Thoracic aorta (tissue), 2 donors: ENCODE measurements at regions not wholly inside any gene's neighbourhood (a gene's known extent, or its start where the extent isn't known, plus 50 kb on each side); places are given as distances from the start of the nearest gene placed in this dataset.
"Not testable (repeated sequence)": the region's sequence is repeated elsewhere in the genome, so short reads cannot be mapped to it uniquely, and the experiment has no call there.

Experiments
- ATAC-seq: fragments of 150-250 bp; one replicate; pipeline ENCODE4 v1.8.0; 2017; ENCODE audit warnings: low read depth; ENCODE audit not compliant: insufficient number of reproducible peaks, low FRiP score
- DNase-seq: peaks from one replicate; pipeline ENCODE4 v3.0.0-alpha.2; 2020; ENCODE audit warnings: low spot score
- H3K27ac ChIP-seq, 2 donors: fragments of 200-600 bp; sonication (generic); 1 replicate in 1 of 2; 2 replicates in 1 of 2; pipeline ENCODE4 v1.5.1; 2016; ENCODE audit warnings: mild to moderate bottlenecking in 2 of 2, moderate library complexity in 2 of 2
- H3K27me3 ChIP-seq: fragments of 200-600 bp; sonication (generic); replicated peaks from 2 replicates; pipeline ENCODE4 v1.6.0; 2016; ENCODE audit warnings: mild to moderate bottlenecking; ENCODE audit not compliant: insufficient read depth
- H3K36me3 ChIP-seq: fragments of 200-600 bp; sonication (generic); one replicate; pipeline ENCODE4 v1.5.1; 2016
- H3K4me1 ChIP-seq, 2 donors: fragments of 200-600 bp; sonication (generic); 1 replicate in 1 of 2; 2 replicates in 1 of 2; pipeline versions ENCODE4 v1.5.1 to v1.6.0; 2016; ENCODE audit warnings: low read depth in 2 of 2, mild to moderate bottlenecking in 1 of 2; ENCODE audit not compliant: control insufficient read depth in 1 of 2
- H3K4me3 ChIP-seq: fragments of 200-600 bp; sonication (generic); 2 replicates; pipeline ENCODE4 v1.5.1; 2016; ENCODE audit warnings: mild to moderate bottlenecking
- H3K9me3 ChIP-seq: fragments of 200-600 bp; sonication (generic); 2 replicates; pipeline ENCODE4 v1.5.1; 2016
- TF ChIP-seq, protein P1 (sequence below): fragments of 200-600 bp; sonication (generic); IDR thresholded peaks from one replicate; pipeline ENCODE4 v1.5.1; 2019; ENCODE audit warnings: antibody characterized with exemption

DNA sequence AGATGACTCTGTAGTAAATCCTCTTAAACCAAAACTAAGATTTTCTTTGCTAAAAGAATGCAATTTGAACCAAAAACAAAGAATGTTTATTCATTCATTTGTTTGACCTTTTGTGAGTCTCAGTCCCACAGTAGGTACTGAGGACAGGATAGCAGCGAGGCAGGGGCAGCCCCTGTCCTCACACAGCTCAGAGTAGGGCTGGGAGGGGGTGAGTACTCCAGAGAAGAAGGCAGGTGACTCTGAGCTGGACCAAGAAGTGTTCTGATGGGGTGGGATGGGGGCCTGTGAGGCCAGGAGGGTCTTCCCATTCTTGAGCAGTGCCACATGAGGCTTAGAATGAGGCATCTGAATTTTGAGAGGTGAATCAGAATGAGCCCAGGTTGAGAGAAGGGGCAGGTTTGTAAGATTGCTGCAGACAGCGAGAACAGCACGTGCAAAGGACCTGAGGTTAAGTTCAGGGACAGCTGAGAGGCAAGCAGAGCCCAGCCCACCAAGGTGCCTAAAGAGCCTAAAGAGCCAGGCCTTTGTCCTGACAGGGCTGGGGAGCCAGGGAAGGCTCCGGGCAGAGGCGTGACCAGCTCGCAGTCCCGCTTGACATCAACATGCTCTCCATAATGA is 56.9 kb upstream of the CHST15 start:
- Histone ChIP-seq H3K9me3 (no peaks in the 10 kb centered on the region), H3K4me1 (peaks cover 19 to 26% of the 10 kb centered on the region in 2 donors), H3K4me3 (no peak overlapping the region), H3K27me3 (no peaks in the 10 kb centered on the region), H3K27ac (no peak overlapping the region), H3K36me3 (no peaks in the 10 kb centered on the region)
- ATAC-seq (no peak), DNase-seq (no peak)
- TF ChIP-seq, protein P1, sequence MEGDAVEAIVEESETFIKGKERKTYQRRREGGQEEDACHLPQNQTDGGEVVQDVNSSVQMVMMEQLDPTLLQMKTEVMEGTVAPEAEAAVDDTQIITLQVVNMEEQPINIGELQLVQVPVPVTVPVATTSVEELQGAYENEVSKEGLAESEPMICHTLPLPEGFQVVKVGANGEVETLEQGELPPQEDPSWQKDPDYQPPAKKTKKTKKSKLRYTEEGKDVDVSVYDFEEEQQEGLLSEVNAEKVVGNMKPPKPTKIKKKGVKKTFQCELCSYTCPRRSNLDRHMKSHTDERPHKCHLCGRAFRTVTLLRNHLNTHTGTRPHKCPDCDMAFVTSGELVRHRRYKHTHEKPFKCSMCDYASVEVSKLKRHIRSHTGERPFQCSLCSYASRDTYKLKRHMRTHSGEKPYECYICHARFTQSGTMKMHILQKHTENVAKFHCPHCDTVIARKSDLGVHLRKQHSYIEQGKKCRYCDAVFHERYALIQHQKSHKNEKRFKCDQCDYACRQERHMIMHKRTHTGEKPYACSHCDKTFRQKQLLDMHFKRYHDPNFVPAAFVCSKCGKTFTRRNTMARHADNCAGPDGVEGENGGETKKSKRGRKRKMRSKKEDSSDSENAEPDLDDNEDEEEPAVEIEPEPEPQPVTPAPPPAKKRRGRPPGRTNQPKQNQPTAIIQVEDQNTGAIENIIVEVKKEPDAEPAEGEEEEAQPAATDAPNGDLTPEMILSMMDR = no peak

DNA sequence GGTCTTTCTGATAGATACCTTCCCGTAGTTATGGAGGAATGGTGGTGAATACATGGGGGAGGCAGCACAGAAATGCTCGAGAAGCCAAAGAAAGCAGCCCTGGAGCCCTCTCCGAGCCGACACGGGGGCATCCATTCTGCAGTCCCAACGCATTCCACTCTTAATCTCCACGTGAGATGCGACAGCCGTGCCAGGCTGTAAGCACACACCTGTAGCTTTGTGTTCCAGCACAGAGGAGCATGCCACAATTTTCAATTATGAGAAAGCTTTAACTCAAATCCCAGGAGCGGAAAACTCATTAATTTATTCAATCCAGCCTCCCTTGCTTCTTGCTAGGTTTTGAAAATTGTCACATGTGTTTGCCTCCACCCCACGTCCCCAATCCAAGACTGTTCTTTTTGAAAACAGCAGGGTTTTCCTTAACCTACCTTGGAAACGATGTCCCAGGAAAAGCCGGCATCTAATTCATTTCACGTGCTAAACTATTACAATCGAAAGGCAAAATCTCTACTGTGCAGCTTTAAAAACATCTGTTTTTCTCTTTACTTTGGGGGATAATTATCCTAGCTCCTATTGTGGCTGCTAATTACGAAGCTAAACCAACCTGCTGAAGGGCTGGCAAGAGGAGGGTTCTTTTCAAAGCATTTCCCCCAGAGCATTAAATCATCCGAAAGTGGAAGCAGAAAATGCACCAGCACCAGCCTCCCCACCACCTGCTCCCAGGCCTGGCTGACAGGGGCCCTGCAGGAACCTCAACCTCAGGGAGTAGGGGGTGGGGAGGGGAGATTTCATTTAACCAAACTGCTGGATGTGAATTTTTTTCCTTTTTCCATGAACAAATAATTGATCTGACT is 56.0 kb upstream of the CHST15 start:
- Histone ChIP-seq H3K27me3 (no peaks in the 10 kb centered on the region), H3K9me3 (no peaks in the 10 kb centered on the region), H3K4me1 (peaks cover 19 to 26% of the 10 kb centered on the region in 2 donors), H3K4me3 (no peak overlapping the region), H3K27ac (no peak overlapping the region), H3K36me3 (no peaks in the 10 kb centered on the region)
- DNase-seq (no peak), ATAC-seq (no peak)
- TF ChIP-seq, protein P1 = no peak

DNA sequence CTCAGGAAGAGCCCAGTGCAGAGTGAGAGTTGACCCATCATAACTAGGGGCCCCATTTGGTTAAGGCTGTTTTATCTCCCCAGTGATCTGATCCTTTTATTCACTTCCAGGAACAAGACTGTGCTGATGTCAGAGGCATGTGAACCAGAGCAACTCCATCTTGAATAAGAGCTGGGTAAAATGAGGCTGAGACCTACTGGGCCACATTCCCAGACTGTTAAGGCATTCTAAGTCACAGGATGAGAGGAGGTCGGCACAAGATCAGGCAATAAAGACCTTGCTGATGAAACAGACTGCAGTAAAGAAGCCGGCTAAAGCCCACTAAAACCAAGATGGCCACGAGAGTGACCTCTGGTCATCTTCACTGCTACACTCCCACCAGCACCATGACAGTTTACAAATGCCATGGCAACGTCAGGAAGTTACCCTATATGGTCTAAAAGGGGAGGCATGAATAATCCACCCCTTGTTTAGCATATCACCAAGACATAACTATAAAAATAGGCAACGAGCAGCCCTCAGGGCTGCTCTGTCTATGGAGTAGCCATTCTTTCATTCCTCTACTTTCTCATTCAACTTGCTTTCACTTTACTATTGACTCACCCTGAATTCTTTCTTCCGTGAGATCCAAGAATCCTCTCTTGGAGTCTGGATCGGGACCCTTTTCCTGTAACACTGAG is 55.3 kb upstream of the CHST15 start:
- H3K36me3 ChIP-seq, H3K27ac ChIP-seq, ATAC-seq, DNase-seq, H3K4me3 ChIP-seq, H3K9me3 ChIP-seq, H3K27me3 ChIP-seq: not testable (repeated sequence)
- H3K4me1 ChIP-seq = peaks cover 18 to 26% of the 10 kb centered on the region in 2 donors

DNA sequence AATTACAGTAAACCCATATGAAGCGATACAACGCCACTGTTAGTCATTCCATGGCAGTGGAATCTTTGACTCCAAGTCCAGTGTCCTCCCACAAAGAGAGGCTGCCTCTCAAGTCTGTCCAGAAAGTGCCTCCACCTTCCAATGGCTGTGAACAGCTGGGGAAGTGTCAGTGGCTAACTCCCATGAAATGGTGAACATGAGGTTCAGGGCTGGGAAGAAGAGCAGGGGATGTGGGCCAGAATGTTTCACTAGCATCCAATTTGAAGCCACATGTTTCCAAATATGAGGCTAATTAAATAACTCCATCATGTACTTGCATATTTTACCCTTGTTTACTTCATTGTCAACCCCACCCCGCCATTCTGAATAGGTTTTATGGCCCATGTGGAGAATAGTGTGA is 53.1 kb upstream of the CHST15 start:
- H3K27ac ChIP-seq = no peak overlapping the region
- DNase-seq (no peak), ATAC-seq (no peak)
- TF ChIP-seq, protein P1 = no peak
- H3K36me3 ChIP-seq = no peaks in the 10 kb centered on the region
- H3K9me3 ChIP-seq = no peaks in the 10 kb centered on the region
- H3K4me3 ChIP-seq = no peak overlapping the region
- H3K27me3 ChIP-seq = no peaks in the 10 kb centered on the region
- H3K4me1 ChIP-seq = peaks cover 0 to 4% of the 10 kb centered on the region in 2 donors

DNA sequence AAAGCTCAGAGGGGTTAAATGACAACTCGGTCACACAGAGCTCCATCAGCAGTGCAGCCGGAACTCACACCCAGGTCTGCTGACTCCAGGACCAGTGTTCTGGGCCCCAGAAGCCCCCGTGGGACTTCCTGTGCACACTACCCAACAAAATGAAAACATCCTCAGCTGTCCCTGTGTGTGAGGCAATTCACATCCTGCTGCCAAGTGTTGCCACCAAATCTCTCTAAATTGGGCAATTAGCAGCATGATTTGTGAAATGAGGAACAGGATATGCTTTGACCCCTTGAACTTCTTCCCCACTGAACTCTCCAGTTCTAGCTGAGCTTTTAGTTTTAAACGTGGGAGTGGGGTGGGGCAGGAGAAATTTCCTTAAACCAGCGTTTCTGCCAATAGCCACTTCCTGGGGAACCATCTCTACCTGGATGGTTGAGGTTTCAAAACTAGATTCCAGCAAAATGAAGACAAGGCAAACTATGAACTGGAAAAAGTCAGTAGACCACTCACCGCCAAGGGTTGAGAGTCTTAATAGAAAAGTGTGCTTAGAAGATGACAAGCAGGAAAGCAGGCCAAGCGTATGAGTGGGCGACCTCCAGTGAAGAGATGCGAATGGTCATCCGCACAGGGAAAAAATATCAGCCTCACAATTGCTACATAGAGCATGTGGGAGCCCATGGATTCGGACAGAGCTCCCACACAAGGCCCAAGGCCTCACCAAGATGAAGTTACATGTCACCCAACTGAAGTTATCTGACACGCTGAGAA is 51.9 kb upstream of the CHST15 start:
- Histone ChIP-seq H3K4me1 (no peaks in the 10 kb centered on the region), H3K27ac (no peak overlapping the region), H3K4me3 (no peak overlapping the region), H3K27me3 (no peaks in the 10 kb centered on the region), H3K36me3 (no peaks in the 10 kb centered on the region), H3K9me3 (no peaks in the 10 kb centered on the region)
- TF ChIP-seq, protein P1 = no peak
- DNase-seq (no peak), ATAC-seq (peak; percentile 19)
